SK-MEL-5 (cell line): ENCODE measurements at regions not wholly inside any gene's neighbourhood (a gene's known extent, or its start where the extent isn't known, plus 50 kb on each side); places are given as distances from the start of the nearest gene placed in this dataset.

ENCODE experiments used
- DNase-seq: peaks from one replicate; pipeline ENCODE4 v3.0.0-alpha.2; 2016; ENCODE audit warnings: low read depth, low spot score
- in situ Hi-C: cut with HindIII; loops from 2 replicates; pipeline ENCODE4 v1.10.0; 2016; ENCODE audit warnings: low sequenced_read_pairs, high pct_unique_total_duplicates, low pct_unique_long_range_greater_than_20kb

GRCh38 chr1:29672416-29673227, 436.3 kb downstream of the PTPRU start:
- in situ Hi-C loops, result no loop called here

GRCh38 chr1:29671446-29672356, 435.4 kb downstream of the PTPRU start:
- in situ Hi-C loops, result no loop called here
- no peak for DNase-seq

More at GRCh38 chr1:29672416-29673227, 436.3 kb downstream of the PTPRU start:
- no peak for DNase-seq

GRCh38 chr1:29670752-29671151, 434.4 kb downstream of the PTPRU start:
- in situ Hi-C loops, result no loop called here

DNA sequence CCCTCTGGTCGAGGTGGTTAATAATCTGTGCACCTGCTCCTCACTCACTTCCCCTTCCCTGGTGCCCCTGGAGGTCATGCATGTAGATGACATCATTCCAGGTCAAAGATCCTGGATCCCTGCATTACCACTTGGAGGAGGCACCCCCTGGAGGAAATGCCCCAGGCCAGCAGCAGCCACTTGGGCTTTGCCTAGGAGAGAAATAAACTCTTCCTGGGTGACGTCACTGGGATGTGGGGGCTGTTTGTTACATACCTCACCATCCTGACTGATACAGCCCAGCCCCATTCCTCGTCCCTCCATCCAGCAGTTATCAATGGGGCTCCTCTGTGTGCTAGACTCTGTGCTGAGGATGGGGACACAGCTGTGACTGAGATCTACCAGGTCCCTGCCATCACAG, 433.6 kb downstream of the PTPRU start:
- no peak for DNase-seq
- in situ Hi-C loops, result no loop called here

More at GRCh38 chr1:29670752-29671151, 434.4 kb downstream of the PTPRU start:
- DNase-seq, result no peak

DNA sequence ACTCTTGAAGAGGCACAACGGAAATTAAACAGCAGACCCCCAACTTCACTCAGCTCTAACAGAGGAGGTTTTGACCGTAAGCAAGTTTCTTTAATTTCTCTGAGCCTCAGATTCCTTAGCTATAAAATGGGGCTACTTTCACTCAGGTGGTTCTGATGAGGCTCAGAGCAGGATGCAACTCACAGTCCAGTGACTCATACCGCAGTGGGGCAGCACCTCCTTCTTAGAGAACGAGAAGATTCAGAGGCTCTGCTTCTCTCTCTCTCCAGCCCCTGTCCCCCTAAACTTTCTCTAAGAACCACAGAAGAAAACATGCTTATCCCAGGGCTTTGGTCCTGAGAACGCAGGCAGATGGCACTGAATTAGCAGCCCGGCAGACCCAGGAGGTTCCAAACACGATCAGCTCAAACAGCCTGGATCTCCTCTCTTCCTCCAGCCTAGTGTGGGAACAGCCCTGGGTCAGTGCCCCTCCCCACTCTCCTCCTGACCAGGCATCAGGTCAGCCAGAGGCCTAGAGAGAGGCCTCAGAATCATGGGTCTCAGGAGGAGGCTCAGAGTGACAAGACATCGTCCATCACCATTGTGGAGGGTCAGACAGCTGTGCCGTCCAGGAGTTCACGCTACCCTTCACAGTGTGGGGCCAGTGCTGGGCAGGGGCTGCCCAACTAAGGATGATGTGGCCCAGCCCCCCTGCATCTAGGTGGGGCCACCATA, 433.0 kb downstream of the PTPRU start:
- in situ Hi-C loops, result no loop called here
- no peak for DNase-seq

- in situ Hi-C loops, result no loop called here
- no peak for DNase-seq
These were observed 432.3 kb downstream of the PTPRU start for GRCh38 chr1:29668551-29669157.

- DNase-seq, result no peak
- in situ Hi-C loops, result no loop called here
These were observed 431.6 kb downstream of the PTPRU start for GRCh38 chr1:29667951-29668350.

GRCh38 chr1:29664711-29665110, 428.4 kb downstream of the PTPRU start:
- DNase-seq, result no peak
- in situ Hi-C loops, result no loop called here

- DNase-seq, result no peak
- in situ Hi-C loops, result no loop called here
These were observed 422.4 kb downstream of the PTPRU start for GRCh38 chr1:29658688-29659087.

DNA sequence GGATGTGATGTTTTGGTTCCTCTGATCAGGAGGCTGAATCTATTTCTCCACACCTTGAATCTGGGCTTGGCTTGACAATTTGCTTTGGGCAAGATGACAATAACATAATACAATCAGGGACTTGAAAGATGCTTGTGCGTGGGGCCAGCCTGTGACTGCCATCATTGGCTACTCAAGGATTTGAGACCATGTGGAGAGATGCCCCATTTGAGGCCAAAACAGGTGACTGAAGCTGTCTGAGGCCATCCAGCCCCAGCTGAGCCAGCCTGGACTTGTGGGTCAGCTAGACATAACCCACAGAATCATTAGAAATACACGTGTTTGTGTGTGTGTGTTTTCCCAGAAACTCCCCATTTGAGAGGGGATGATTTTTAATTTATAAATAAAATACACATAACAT, 421.5 kb downstream of the PTPRU start:
- no peak for DNase-seq
- in situ Hi-C loops, result no loop called here

DNA sequence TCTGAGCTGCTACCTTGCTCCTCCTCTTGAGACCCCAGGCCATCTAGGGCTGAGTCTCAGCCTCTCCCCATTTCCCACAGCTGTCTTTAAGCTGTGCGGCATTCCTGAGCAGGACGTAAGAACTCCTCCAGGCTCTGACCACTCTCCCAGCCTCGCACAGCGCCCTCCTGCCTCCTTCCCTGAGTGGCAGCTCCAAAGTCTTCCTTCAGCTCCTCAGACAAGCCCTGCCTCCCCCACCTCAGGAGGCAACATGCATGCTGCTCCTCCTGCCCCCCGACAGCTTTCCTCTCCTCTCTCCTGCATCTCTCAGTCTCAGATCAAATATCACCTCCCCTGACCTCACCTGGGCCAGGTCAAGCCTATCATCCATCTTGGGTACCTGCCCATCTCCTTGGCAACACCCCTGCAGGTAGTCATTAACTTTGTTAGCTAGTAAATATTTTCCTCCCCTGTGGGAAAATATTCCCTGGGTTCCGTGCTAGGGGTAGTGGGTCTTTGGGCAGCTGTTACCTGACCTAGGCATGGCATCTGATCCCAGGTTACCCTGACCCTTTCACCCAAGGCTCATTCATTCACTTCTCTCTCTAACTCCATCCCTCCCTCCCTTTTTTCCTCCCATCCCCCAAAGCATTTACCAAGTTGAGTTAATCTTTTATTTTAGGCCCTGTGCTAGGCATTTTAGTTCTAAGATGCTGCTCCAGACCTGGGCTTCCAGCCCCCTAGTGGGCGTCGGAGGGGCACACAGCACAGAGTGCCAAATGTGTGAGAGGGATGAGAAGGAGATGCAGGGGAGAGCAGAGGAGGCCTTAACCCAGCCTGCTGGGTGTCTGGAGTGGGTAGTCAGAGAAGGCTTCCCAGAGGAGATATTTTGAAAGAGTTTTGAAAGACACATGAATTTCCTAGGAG, 419.9 kb downstream of the PTPRU start:
- in situ Hi-C loops, result no loop called here
- DNase-seq, result peak; percentile 28

DNA sequence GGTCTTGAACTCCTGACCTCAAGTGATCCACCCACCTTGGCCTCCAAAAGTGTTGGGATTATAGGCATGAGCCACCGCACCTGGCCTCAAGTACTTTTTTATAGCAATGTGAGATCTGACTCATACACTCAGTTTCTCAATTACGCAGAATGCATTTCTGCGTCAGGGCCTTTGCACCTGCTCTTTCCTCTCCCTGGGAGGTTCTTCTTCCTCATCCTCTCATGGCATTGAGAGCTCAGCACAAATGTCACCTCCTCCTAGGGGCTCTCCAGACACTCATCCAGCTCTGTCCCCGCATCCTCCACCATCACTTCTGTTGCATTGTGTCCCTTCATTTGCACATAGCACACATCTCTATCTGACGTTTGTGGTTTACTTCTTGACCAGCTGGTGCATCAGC, 418.8 kb downstream of the PTPRU start:
- no peak for DNase-seq
- in situ Hi-C loops, result no loop called here

GRCh38 chr1:29653886-29654450, 417.6 kb downstream of the PTPRU start:
- in situ Hi-C loops, result no loop called here
- DNase-seq, result no peak

DNA sequence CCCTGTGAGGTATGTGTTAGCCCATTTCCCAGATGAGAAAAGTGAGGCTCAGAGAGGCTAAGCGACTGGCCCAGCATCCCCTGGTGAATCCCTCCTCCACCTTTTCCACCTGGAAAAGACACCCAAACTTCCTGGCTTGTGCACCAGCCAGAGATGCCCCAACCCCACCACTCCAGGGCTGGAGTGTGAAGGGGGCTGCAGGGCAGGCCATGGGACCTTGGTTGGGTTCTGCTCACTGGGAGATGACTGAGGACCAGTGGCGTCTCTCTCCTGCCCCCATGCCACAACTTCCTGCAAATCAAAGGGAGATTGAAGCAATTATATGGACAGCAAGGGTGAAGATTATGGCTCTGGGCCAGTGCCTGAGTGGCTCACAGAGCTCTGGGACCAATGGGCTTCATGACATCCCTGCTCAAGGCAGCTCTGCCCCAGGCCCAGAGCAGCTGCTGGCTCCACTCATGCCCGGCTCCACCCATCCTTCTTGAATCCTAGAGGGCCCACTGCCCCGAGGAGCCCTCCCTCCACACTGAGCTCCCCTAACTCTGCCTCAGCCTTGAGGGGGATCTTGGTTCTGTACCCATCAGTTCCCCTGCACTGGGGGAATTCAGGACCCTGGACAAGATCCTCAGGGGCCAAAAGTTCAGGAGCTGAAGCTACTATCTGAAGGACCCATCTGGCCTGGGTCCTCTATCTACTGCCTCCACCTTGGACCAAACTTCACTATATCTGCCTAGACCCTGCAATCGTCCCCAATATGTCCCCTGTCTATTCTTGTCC, 416.9 kb downstream of the PTPRU start:
- in situ Hi-C loops, result no loop called here
- no peak for DNase-seq

DNA sequence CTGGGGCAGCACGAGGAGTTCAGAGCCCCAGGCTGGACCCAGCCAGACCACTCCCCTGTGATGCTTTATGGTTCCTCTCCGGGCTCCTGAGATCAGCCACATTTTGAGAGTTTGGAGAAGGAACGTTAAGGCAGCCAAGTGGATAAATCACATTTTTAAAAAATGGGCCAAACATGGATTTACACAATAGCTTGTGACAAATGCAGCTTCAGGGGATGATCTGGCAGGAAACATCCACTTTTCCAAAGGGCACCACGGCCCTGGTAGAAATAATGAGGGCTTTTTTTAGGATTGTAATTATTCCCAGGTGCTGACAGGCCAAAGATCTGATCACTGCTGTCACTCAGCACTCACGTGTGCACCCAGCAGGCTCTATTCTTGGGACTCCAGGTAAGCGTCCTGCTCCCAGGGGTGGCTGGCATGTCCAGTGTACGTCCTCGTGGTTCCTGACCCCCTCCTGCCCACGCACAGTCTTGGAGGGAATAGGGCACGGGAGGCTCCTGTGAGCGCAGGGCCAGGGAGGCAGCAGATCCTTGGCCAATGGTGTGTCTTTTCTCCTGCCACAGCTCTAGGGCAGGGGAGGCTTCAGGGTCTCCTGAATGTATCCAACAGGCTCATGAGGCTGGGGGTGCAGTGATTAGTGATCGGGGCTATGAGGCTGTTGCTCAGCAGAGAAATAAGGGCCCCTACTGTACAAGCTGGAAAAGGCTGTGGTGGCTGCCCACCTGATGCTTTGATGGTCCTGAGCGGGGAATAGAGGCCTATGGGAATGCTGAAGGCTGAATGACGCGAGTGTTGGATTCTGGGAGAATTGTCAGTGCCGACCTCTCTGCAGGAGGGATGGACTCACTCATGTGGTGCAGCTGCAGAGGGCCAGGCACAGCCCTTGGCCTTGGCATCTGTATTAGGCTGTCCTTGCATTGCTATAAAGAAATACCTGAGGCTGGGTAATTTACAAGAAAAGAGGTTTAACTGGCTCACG, 415.7 kb downstream of the PTPRU start:
- in situ Hi-C loops, result no loop called here
- no peak for DNase-seq
